Lower leg skin (tissue), 3 donors: ENCODE measurements at regions not wholly inside any gene's neighbourhood (a gene's known extent, or its start where the extent isn't known, plus 50 kb on each side); places are given as distances from the start of the nearest gene placed in this dataset.

Experiments used
- POLR2A ChIP-seq, 2 donors: fragments of 450-650 bp; IDR thresholded peaks; one replicate each; pipeline ENCODE4 v1.6.1; 2016 to 2017; ENCODE audit warnings: antibody characterized with exemption in 2 of 2, mild to moderate bottlenecking in 1 of 2, moderate library complexity in 1 of 2
- TF ChIP-seq, protein P1 (sequence below), 3 donors: fragments of 450-650 bp; IDR thresholded peaks; one replicate each; pipeline ENCODE4 v1.5.1; 2016; ENCODE audit warnings: antibody characterized with exemption in 3 of 3, mild to moderate bottlenecking in 3 of 3, moderate library complexity in 2 of 3

DNA sequence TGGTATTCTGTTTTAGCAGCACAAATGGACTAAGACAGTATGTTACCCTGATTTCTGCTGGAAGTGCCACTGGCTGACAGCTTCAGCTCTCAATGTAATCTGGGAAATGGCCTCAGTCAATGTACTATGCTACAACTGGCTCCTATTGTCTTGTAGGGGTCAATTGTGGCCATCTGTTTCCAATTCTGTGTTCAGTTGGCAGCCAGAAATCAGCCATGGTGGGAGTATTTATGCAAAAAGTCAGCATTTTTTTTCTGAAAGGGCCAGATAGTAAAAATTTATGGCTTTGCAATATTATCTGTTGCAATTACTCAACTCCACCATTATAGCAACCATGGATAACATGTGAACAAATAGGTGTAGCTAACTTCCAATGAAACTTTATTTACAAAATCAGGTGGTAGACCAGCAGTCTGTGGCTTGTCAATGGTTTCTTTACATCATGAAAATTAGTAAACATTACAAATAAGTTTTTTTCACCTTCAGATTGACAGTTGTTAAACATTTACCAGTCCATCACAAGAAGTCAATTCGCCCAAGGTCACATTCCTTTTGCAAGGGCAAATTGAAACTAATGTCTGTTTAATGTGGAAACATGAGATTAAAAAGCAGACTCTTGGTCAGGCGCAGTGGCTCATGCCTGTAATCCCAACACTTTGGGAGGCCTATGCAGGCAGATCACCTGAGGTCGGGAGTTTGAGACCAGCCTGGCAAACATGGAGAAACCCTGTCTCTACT is 58.3 kb upstream of the TSHZ2 start:
- TF ChIP-seq, protein P1, sequence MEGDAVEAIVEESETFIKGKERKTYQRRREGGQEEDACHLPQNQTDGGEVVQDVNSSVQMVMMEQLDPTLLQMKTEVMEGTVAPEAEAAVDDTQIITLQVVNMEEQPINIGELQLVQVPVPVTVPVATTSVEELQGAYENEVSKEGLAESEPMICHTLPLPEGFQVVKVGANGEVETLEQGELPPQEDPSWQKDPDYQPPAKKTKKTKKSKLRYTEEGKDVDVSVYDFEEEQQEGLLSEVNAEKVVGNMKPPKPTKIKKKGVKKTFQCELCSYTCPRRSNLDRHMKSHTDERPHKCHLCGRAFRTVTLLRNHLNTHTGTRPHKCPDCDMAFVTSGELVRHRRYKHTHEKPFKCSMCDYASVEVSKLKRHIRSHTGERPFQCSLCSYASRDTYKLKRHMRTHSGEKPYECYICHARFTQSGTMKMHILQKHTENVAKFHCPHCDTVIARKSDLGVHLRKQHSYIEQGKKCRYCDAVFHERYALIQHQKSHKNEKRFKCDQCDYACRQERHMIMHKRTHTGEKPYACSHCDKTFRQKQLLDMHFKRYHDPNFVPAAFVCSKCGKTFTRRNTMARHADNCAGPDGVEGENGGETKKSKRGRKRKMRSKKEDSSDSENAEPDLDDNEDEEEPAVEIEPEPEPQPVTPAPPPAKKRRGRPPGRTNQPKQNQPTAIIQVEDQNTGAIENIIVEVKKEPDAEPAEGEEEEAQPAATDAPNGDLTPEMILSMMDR (IDR thresholded peaks at IDR 0.05) = no peak
- no peak for TF ChIP-seq POLR2A (IDR thresholded peaks at IDR 0.05)
